Astrocyte (in vitro differentiated cells and primary cell): ENCODE measurements at regions not wholly inside any gene's neighbourhood (a gene's known extent, or its start where the extent isn't known, plus 50 kb on each side); places are given as distances from the start of the nearest gene placed in this dataset.

Experiments
- CTCF ChIP-seq: IDR thresholded peaks from 2 replicates; pipeline ENCODE4 v1.5.1; 2011; ENCODE audit warnings: low read depth, mild to moderate bottlenecking, inconsistent platforms, low read length, moderate library complexity; ENCODE audit not compliant: insufficient read depth
- EZH2 ChIP-seq: IDR thresholded peaks from 2 replicates; pipeline ENCODE4 v1.6.1; 2012; ENCODE audit warnings: mild to moderate bottlenecking, low read length, inconsistent platforms; ENCODE audit not compliant: insufficient read depth

DNA sequence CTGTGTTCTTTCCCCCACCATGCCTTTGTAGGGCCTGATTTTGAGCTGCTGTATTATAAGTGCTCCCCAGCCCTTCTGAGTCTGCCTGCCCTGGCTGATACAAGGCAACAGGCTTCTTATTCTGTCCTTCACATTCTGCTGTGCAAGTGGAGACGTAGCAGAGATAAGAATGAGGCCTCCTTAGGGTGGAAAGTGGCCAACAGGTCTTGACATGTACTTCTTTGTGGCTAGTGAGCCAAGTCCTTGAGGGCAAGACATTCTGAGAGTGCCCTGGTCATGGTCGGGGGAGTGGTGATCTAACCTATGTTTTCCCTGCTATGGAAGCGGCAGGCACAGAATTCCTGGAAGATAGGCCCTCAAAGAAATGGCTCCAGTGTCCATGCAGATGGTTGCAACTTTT lies 235.7 kb upstream of the CADM1 start:
- no peak for TF ChIP-seq CTCF
- no peak for TF ChIP-seq EZH2
